T47D (cell line): ENCODE measurements at regions not wholly inside any gene's neighbourhood (a gene's known extent, or its start where the extent isn't known, plus 50 kb on each side); places are given as distances from the start of the nearest gene placed in this dataset.

ENCODE experiments used
- DNase-seq, 2 experiments: peaks; one replicate each; pipeline versions ENCODE4 v3.0.0 to v3.0.0-alpha.2; 2011 to 2012; ENCODE audit warnings: low read depth in 1 of 2, low spot score in 1 of 2
- JUND ChIP-seq: IDR thresholded peaks from 2 replicates; pipeline ENCODE4 v1.6.1; 2012; ENCODE audit warnings: low read depth
- in situ Hi-C: cut with HindIII; loops from 2 replicates; pipeline ENCODE4 v1.10.0; 2016; ENCODE audit warnings: low sequenced_read_pairs, low pct_unique_long_range_greater_than_20kb

DNA sequence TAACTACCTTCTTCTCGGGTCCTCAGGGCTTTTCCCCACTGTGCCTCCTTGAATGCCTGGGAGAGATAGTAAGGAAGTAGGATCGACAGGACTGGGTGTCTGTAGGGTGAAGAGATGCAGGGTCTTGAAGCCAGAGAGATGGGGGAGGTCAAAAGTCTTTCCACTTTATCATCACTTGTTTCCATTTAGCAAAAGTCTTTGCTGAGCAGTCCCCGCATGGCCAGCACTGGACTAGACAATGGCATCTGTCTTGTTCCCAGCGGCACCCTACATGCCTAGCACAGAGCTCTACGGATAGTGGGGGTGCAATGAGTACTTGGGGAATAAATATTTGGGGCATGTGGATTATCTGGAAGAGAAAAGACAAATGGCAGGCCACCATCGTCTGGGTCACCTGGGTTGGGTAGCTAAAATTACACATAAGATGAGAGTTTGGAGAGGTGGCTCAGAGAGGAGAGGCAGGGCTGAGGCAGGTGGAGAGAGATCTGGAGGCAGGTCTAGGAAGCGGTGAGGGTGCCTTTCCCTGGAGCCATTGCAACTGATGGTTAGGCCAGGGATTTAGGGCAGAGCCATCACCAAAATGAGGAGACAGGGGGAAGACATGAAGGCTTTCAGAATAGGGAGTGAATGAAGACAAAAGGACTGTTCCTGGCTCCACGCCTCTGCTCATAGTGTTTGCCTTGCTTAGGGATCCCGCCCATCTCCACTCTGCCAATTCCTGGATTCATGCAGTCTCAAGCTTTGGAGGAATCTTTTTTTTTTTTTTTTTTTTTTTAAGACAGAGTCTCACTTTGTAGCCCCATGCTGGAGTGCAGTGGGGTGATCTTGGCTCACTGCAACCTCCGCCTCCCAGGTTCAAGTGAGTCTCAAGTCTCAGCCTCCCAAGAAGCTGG, 250.8 kb upstream of the KLF4 start:
- no peak for DNase-seq
- in situ Hi-C loops = no loop called here
- no peak for TF ChIP-seq JUND

DNA sequence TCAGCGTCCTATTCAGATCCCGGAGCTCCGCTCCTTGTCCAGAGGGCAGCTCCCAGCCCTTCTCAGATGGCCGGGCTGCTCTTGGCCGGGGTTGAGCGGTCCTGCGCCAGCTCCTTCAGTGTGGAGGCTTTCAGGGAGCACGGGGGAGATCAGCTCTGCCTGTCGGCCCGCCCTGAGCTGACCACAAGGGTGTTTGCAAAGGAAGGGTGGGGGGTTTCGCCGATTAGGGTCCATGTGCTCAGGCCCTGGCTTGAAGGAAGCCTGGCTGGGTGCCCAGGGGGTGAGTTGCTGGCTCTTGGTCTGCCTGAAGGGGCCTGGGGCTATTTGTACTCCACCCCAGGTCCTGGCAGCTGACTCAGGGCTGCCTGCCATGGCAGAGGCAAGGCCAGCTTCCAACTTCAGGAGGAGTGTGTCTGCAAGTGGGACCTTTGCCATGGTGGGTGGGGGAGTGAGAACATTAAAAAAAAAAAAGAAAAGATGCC, 250.1 kb upstream of the KLF4 start:
- DNase-seq = peak in 1 of 2 experiments; percentile 30
- TF ChIP-seq JUND = no peak
- in situ Hi-C loops = no loop called here

DNA sequence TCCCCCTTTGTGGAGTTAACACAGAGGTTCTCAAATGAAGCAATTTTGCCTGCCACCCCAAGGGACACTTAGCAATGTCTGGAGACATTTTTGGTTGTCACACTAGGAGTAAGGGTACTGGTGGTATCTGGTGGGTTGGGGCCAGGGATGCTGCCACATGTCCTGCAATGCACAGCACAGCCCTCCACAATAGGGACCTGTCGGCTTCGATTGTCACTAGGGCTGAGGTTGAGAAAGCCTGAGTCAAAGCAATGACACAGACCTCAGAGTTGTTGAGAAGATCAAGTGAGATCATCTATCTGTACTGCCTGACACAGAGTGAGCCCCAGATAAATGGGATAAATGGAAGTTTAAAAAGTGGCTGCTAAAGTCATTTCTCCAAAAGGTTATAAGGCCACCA, 249.2 kb upstream of the KLF4 start:
- in situ Hi-C loops = no loop called here
- TF ChIP-seq JUND = no peak
- DNase-seq = no peak

DNA sequence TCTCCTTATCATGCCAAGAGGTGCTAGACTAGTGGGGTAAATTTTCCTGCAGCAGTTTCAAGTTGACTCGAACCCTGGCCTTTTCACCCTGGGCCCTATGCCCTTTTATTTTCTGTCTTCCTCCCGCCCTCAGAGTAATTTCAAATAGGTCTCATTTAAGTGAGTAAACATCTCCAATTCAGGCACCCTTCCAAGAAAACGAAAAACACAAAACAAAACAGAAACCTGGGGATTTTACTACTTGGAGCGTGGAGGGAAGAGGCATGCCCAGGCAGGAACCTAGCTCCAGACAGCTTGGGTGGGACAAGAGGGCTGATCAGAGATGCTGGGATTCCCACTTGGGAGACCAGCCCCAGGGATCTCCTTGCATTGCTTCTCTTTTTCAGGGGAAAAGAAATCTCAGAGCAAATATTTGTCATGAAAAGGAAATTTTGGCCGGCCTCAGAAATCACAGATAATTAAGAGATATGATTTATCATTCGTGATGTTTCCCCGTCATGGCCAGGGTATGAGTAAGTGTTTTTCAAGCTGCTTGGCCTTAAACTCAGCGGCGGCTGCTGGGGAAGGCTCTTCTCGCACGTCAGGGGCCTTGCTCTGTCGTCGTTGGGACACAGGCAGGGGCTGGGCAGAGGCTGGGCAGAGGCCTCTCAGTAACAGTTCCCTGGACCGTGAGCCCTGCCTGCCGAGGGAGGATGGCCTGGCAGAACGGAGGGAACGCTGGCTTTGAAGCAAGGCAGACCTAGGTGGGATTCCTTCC, 248.6 kb upstream of the KLF4 start:
- in situ Hi-C loops = no loop called here
- DNase-seq = no peak
- no peak for TF ChIP-seq JUND

DNA sequence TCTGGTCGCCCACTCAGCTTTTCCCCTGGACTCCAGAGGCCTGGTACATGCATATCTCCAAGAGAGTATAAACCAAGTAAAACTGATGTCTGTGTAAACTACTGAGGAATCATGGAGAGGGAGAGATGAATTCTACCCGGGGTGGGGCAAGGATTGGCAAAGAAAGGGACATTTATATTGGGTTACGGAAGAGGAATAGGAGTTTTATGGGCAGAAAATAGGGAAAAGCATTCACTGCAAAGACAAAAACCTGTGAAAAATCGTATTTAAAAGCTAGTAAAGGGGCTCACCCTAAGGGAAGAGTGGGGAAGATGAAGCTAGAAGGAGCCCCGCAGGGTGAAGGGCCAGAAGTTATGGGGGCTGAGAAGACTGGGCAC, 248.0 kb upstream of the KLF4 start:
- in situ Hi-C loops = no loop called here
- TF ChIP-seq JUND = no peak
- DNase-seq = no peak

DNA sequence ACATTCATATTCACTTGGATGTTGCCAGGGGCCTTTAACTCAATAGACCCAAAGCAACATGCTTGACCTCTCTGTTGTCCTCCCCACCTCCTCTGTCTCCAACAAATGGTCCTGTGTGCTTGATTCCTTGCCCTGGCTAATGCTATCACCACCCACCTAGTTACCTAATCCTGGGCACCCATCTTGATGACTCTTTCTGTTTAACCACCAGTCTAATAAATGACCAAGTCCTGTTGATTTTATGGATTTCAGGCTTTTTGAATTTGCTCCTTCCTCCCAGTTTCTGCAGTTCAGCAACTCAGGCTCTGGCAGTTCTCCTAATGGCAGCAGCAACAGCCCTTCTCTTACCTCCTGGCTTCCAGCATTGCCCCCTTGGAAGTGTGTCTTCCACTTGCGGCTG, 246.3 kb upstream of the KLF4 start:
- DNase-seq = no peak
- in situ Hi-C loops = no loop called here
- TF ChIP-seq JUND = no peak

DNA sequence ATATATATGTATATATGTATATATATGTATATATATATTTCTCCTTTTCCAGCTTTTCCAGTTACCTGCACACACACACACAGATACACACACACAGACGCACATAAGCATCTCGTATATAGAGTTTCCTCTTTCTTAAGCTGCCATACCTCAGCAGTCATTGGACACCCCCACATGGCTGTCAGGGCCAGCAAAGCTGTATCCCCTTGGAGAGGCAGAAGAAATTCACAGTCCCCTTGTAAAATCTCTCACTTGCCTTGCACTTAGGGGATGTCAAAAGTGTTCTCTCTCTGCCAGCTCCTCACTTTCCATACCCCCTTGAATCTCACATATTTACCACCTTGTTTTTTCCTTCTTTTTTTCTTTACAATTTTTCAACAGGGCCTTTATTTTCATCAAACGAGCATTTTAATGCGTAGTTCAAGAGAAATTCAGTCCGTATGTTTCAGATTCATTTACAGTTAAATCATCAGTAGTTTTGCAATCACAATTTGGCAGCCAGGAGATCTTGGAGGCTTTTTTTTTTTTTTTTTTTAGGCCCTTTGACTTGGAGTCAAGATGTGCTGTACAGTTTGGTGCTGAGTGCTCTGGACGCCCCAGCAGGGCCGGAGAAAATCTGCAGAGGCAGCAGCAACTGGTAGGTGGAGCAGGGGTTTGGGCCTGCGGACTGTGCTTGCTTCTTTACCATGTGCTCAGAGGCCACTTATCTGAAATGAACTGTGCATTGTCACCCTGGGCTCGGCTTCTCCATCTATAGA, 244.9 kb upstream of the KLF4 start:
- no peak for TF ChIP-seq JUND
- no peak for DNase-seq
- in situ Hi-C loops = no loop called here

DNA sequence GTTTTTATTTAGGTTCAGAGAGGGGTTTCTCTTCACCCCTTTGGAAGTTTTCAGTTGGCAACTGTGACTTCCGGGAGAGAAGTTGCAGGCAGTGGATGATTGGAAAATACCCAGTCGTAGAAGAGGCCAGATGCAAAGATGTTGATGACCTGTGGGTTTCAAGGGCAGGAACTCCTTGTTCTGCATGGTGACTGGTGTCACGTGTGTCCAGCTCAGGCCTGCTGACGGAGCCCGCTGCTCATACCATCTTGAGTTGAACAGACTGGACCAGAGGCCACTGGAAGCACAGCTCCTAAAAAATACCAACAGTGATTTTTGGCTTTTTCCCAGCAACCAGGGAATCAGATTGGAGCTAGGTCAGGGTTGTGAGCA, 243.9 kb upstream of the KLF4 start:
- no peak for TF ChIP-seq JUND
- peak in 1 of 2 experiments; percentile 18 for DNase-seq
- in situ Hi-C loops = no loop called here

DNA sequence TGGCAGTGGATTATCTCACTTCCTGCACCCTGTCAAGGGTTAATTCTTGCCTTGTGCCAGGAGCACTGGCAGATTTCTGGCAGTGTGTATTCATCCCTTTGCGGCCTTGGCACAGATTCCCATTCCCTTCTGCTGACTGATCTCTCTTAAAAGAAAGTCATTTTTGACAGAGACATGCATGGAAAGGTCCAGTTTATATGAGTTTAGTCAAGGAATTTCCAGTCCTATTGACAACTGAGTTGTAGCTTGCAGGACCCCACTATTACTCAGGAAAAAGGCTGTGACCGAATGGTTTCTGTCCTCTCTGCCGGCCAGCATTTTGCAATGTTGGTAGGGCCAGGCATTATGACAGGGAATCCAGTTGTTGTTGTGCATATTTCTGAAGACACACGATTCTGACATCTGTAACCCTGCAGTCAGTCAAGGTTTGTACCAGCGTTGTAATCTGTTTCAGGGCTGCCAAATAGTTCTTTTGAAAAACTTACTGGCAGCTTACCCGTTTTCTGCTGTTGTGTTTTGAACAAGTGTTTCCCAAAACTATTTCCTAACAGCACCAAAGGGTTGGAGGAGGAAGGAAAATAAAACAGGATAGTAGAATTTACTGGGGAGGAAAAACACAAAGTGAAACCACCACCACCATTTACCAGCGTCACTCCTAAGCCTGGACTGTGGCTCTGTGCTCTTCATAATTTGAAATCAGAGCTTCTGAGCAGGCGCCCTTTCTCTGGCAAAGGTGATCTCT, 243.4 kb upstream of the KLF4 start:
- TF ChIP-seq JUND = no peak
- in situ Hi-C loops = no loop called here
- no peak for DNase-seq

DNA sequence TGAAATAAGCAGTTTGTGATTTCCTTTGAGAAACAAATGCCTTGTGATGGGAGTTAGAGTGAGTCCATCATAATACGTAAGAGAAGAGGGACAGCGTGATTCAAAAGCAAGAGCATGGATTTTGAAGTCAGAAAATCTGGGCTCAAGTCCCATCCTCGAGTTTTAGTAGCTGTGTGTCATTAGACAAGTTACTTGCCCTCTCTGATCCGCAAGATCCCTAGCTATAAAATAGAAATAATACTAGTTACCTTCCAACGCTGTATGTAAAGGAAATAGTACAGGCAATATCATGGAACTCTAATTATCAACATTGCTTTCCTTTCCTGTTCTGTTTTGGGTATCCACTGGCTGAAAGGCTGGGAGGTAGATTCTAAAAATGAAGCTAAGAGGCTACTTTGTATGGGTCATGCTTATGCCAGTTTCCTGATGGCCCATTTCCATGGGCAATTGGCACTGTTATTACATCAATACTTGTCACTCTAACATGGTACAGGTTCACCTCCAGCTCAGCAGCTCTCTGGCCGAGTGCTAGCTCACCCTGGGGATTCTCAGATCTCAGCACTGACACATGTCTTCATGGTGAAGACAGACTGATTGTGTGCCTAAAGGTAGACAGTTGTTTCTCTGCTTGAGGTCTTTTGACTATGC, 241.7 kb upstream of the KLF4 start:
- no peak for TF ChIP-seq JUND
- DNase-seq = no peak
- in situ Hi-C loops = no loop called here

DNA sequence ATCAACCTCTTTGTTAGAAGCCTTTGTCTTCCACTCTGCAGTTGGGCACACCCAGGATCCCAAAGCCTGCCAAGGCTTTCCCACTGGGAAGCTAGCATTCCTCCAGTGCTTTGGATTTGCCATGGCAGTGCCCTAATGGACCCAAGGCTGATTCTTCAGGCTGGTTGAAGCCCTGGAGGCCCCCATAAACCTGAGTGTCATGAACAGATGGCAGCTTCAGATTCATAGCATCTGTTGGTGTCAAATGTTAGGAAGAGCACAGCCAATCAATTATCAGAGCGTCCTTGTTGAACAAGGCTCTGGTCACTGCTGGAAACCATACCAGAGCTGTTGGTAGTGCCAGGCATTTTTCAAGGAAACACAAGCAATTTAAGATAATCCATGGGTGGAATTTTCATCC, 241.1 kb upstream of the KLF4 start:
- TF ChIP-seq JUND = no peak
- in situ Hi-C loops = no loop called here
- no peak for DNase-seq
